Activated CD8-positive, alpha-beta memory T cell treated with anti-CD3 and anti-CD28 coated beads, Interleukin-2, amount 10 ng/mL, durations not matched to agents 7 days and 5 days (primary cell): ENCODE measurements at regions not wholly inside any gene's neighbourhood (a gene's known extent, or its start where the extent isn't known, plus 50 kb on each side); places are given as distances from the start of the nearest gene placed in this dataset.

ENCODE experiments used
- ATAC-seq: fragments of 150-1000 bp; cut with Tn5 transposase; one replicate; pipeline ENCODE4 v1.10.0; 2021; ENCODE audit warnings: moderate library complexity
- CTCF ChIA-PET: fragments of 350-600 bp; sonication (Branson Sonifier 250); formaldehyde crosslinking; loops from one replicate; lab custom pipeline; 2021; ENCODE audit warnings: antibody characterized with exemption; lab: Charles Lee
- DNase-seq: peaks from one replicate; pipeline ENCODE4 v3.0.0-alpha.2; 2020
- H3K27ac Mint-ChIP-seq: one replicate; pipeline ENCODE4 v1.8.0; 2021; ENCODE audit warnings: mild to moderate bottlenecking, mixed read lengths
- H3K27me3 Mint-ChIP-seq: one replicate; pipeline ENCODE4 v1.8.0; 2021; ENCODE audit warnings: mixed read lengths
- H3K36me3 Mint-ChIP-seq: one replicate; pipeline ENCODE4 v1.8.0; 2021; ENCODE audit warnings: mild to moderate bottlenecking, mixed read lengths
- H3K4me1 Mint-ChIP-seq: one replicate; pipeline ENCODE4 v1.8.0; 2021; ENCODE audit warnings: mixed read lengths
- H3K4me3 Mint-ChIP-seq: one replicate; pipeline ENCODE4 v1.8.0; 2021; ENCODE audit warnings: mild to moderate bottlenecking, moderate library complexity, mixed read lengths
- H3K9me3 Mint-ChIP-seq: one replicate; pipeline ENCODE4 v1.8.0; 2022; ENCODE audit warnings: low read depth, mixed read lengths

- no peak for ATAC-seq
Observed at GRCh38 chr2:9775351-9775750, 67.9 kb upstream of the TAF1B start.

GRCh38 chr2:9775999-9776712 is 67.1 kb upstream of the TAF1B start:
- DNase-seq (no peak), ATAC-seq (no peak)
- Mint-ChIP-seq H3K4me1 (peaks cover 35% of the 10 kb centered on the region), H3K36me3 (no peaks in the 10 kb centered on the region), H3K9me3 (peaks cover 2% of the 10 kb centered on the region), H3K27me3 (no peaks in the 10 kb centered on the region), H3K4me3 (no peak overlapping the region), H3K27ac (no peak overlapping the region)
- CTCF ChIA-PET: no interaction called here

More at GRCh38 chr2:9775351-9775750, 67.9 kb upstream of the TAF1B start:
- Mint-ChIP-seq H3K4me1 (peaks cover 31% of the 10 kb centered on the region), H3K9me3 (peaks cover 2% of the 10 kb centered on the region), H3K36me3 (no peaks in the 10 kb centered on the region), H3K27ac (no peak overlapping the region), H3K27me3 (no peaks in the 10 kb centered on the region), H3K4me3 (no peak overlapping the region)
- no peak for DNase-seq
- CTCF ChIA-PET: no interaction called here

GRCh38 chr2:9777081-9777480 is 66.2 kb upstream of the TAF1B start:
- H3K4me1 Mint-ChIP-seq: peaks cover 43% of the 10 kb centered on the region
- H3K4me3 Mint-ChIP-seq: no peak overlapping the region
- H3K9me3 Mint-ChIP-seq: peaks cover 2% of the 10 kb centered on the region
- CTCF ChIA-PET: no interaction called here
- DNase-seq: no peak
- H3K36me3 Mint-ChIP-seq: no peaks in the 10 kb centered on the region
- H3K27ac Mint-ChIP-seq: no peak overlapping the region
- ATAC-seq: no peak
- no peaks in the 10 kb centered on the region for H3K27me3 Mint-ChIP-seq

GRCh38 chr2:9778012-9778411 is 65.3 kb upstream of the TAF1B start:
- Mint-ChIP-seq H3K4me3 (no peak overlapping the region), H3K36me3 (no peaks in the 10 kb centered on the region), H3K4me1 (peaks cover 52% of the 10 kb centered on the region), H3K27ac (no peak overlapping the region), H3K27me3 (no peaks in the 10 kb centered on the region), H3K9me3 (peaks cover 2% of the 10 kb centered on the region)
- CTCF ChIA-PET: interaction anchor here (1.0 to 6.9 kb wide), 3 partner anchors 8 to 21 kb away, joined by 3 to 70 read pairs (median 3); no protein-coding TSS in a partner anchor
- no peak for ATAC-seq
- no peak for DNase-seq

- DNase-seq (no peak), ATAC-seq (no peak)
- Mint-ChIP-seq H3K27me3 (no peaks in the 10 kb centered on the region), H3K9me3 (peaks cover 2% of the 10 kb centered on the region), H3K27ac (no peak overlapping the region), H3K36me3 (no peaks in the 10 kb centered on the region), H3K4me3 (no peak overlapping the region), H3K4me1 (peaks cover 58% of the 10 kb centered on the region)
- CTCF ChIA-PET: interaction anchor here (1.0 to 6.9 kb wide), 4 partner anchors 8 to 21 kb away, joined by 3 to 70 read pairs (median 12); no protein-coding TSS in a partner anchor
Observed at GRCh38 chr2:9778471-9779316, 64.6 kb upstream of the TAF1B start.

- Mint-ChIP-seq H3K27ac (peak overlapping the region; percentile 86), H3K4me3 (peak overlapping the region; percentile 69), H3K4me1 (peaks cover 58% of the 10 kb centered on the region), H3K36me3 (peaks cover 2% of the 10 kb centered on the region), H3K27me3 (no peaks in the 10 kb centered on the region), H3K9me3 (peaks cover 2% of the 10 kb centered on the region)
- CTCF ChIA-PET: interaction anchor here (2.4 to 6.9 kb wide), 2 partner anchors 9 to 20 kb away, joined by 21 to 70 read pairs; no protein-coding TSS in a partner anchor
- ATAC-seq: peak; percentile 73
- DNase-seq: peak; percentile 89
Observed at GRCh38 chr2:9779596-9780264, 63.5 kb upstream of the TAF1B start.

GRCh38 chr2:9780368-9781130 is 62.7 kb upstream of the TAF1B start:
- peaks cover 2% of the 10 kb centered on the region for H3K36me3 Mint-ChIP-seq
- peak; percentile 85 for DNase-seq
- H3K27ac Mint-ChIP-seq: peak overlapping the region; percentile 86
- H3K9me3 Mint-ChIP-seq: peaks cover 2% of the 10 kb centered on the region
- H3K4me3 Mint-ChIP-seq: peak overlapping the region; percentile 69
- CTCF ChIA-PET: interaction anchor here (2.4 to 6.9 kb wide), 2 partner anchors 10 to 19 kb away, joined by 21 to 70 read pairs; no protein-coding TSS in a partner anchor
- H3K4me1 Mint-ChIP-seq: peaks cover 58% of the 10 kb centered on the region
- H3K27me3 Mint-ChIP-seq: no peaks in the 10 kb centered on the region
- peak; percentile 15 for ATAC-seq

- Mint-ChIP-seq H3K4me3 (no peak overlapping the region), H3K4me1 (peaks cover 58% of the 10 kb centered on the region), H3K36me3 (peaks cover 2% of the 10 kb centered on the region), H3K27ac (peak overlapping the region; percentile 86), H3K27me3 (no peaks in the 10 kb centered on the region), H3K9me3 (peaks cover 4% of the 10 kb centered on the region)
- DNase-seq (no peak), ATAC-seq (no peak)
- CTCF ChIA-PET: interaction anchor here (0.7 to 6.9 kb wide), 7 partner anchors 11 to 429 kb away, joined by 3 to 70 read pairs (median 5); no protein-coding TSS in a partner anchor
Observed at GRCh38 chr2:9781252-9781651, 62.0 kb upstream of the TAF1B start.

GRCh38 chr2:9782197-9782719 is 61.0 kb upstream of the TAF1B start:
- Mint-ChIP-seq H3K4me3 (peak overlapping the region; percentile 44), H3K4me1 (peaks cover 60% of the 10 kb centered on the region), H3K9me3 (peaks cover 2% of the 10 kb centered on the region), H3K36me3 (peaks cover 4% of the 10 kb centered on the region), H3K27me3 (peaks cover 1% of the 10 kb centered on the region), H3K27ac (peak overlapping the region; percentile 86)
- CTCF ChIA-PET: interaction anchor here (0.6 to 6.9 kb wide), 13 partner anchors 11 to 430 kb away, joined by 3 to 70 read pairs (median 3); no protein-coding TSS in a partner anchor
- ATAC-seq (peak; percentile 80), DNase-seq (peak; percentile 93)

GRCh38 chr2:9789371-9789770 is 53.9 kb upstream of the TAF1B start:
- Mint-ChIP-seq H3K9me3 (peaks cover 4% of the 10 kb centered on the region), H3K27ac (no peak overlapping the region), H3K4me3 (no peak overlapping the region), H3K27me3 (peaks cover 3% of the 10 kb centered on the region), H3K36me3 (peaks cover 16% of the 10 kb centered on the region), H3K4me1 (peaks cover 14% of the 10 kb centered on the region)
- DNase-seq (no peak), ATAC-seq (no peak)
- CTCF ChIA-PET: interaction anchor here (1.2 to 4.7 kb wide), 2 partner anchors 10 to 308 kb away, joined by 3 to 38 read pairs; no protein-coding TSS in a partner anchor

GRCh38 chr2:9790702-9791225 is 52.5 kb upstream of the TAF1B start:
- CTCF ChIA-PET: interaction anchor here (1.1 to 4.7 kb wide), 3 partner anchors 9 to 306 kb away, joined by 3 to 38 read pairs (median 3); no protein-coding TSS in a partner anchor
- Mint-ChIP-seq H3K9me3 (peaks cover 4% of the 10 kb centered on the region), H3K36me3 (peaks cover 16% of the 10 kb centered on the region), H3K4me3 (no peak overlapping the region), H3K27ac (no peak overlapping the region), H3K4me1 (peaks cover 14% of the 10 kb centered on the region), H3K27me3 (peaks cover 3% of the 10 kb centered on the region)
- DNase-seq: no peak
- no peak for ATAC-seq

- H3K27ac Mint-ChIP-seq: no peak overlapping the region
- peaks cover 2% of the 10 kb centered on the region for H3K9me3 Mint-ChIP-seq
- DNase-seq (no peak), ATAC-seq (no peak)
- CTCF ChIA-PET: interaction anchor here (1.1 kb wide), 1 partner anchor 23 kb away, joined by 3 read pairs; no protein-coding TSS in a partner anchor
- peaks cover 14% of the 10 kb centered on the region for H3K4me1 Mint-ChIP-seq
- H3K27me3 Mint-ChIP-seq: peaks cover 3% of the 10 kb centered on the region
- no peak overlapping the region for H3K4me3 Mint-ChIP-seq
- peaks cover 16% of the 10 kb centered on the region for H3K36me3 Mint-ChIP-seq
Observed at GRCh38 chr2:9791711-9792110, 51.6 kb upstream of the TAF1B start.
